ENCODE measurements at regions not wholly inside any gene's neighbourhood (a gene's known extent, or its start where the extent isn't known, plus 50 kb on each side); places are given as distances from the start of the nearest gene placed in this dataset.

- 100% methylated on average over 1 of the region's 2 CpGs for WGBS
- Histone ChIP-seq H3K36me3 (ENCODE audit: control insufficient read depth in 1 of 2, insufficient read depth in 2 of 2, low read depth in 1 of 2, low read length in 2 of 2) (no peaks in the 10 kb centered on the region), H3K27me3 (ENCODE audit: control insufficient read depth in 1 of 2, insufficient read depth in 1 of 2, low read length in 2 of 2) (no peaks in the 10 kb centered on the region), H3K18ac (ENCODE audit: low read depth in 1 of 2, low read length in 2 of 2) (no peak overlapping the region), H2BK120ac (ENCODE audit: low read depth, low read length) (no peak overlapping the region), H3K9me3 (ENCODE audit: control insufficient read depth, low read length) (no peaks in the 10 kb centered on the region), H3K14ac (ENCODE audit: low read length in 2 of 2) (no peak overlapping the region), H3K23ac (ENCODE audit: low read length in 2 of 2) (no peak overlapping the region), H4K91ac (ENCODE audit: low read length) (no peak overlapping the region), H2AFZ (ENCODE audit: low read depth, low read length) (no peak overlapping the region), H3K79me1 (replicated peaks; ENCODE audit: low read length, poor library complexity, severe bottlenecking) (no peaks in the 10 kb centered on the region), H2BK12ac (ENCODE audit: low read length in 2 of 2) (no peak overlapping the region), H2BK15ac (ENCODE audit: low read depth, poor library complexity, severe bottlenecking) (no peak overlapping the region), H3K4me3 (ENCODE audit: insufficient read depth in 1 of 2, low read depth in 1 of 2, low read length in 2 of 2) (no peak overlapping the region), H3K27ac (ENCODE audit: low read length, poor library complexity, severe bottlenecking) (peak overlapping the region; percentile 49), H2BK5ac (ENCODE audit: low read depth, low read length, poor library complexity, severe bottlenecking) (no peak overlapping the region), H3K9ac (ENCODE audit: low read length) (no peak overlapping the region), H3K4me2 (ENCODE audit: low read length, poor library complexity, severe bottlenecking) (no peak overlapping the region), H4K8ac (ENCODE audit: low read length) (no peak overlapping the region), H3K4ac (ENCODE audit: low read depth in 1 of 2, low read length in 2 of 2) (no peak overlapping the region), H3K4me1 (ENCODE audit: control insufficient read depth, insufficient read depth, low read depth, low read length) (peaks cover 3% of the 10 kb centered on the region), H2AK5ac (ENCODE audit: low read length, severe bottlenecking) (no peak overlapping the region)
- no peak for DNase-seq
Measured at GRCh38 chr15:85311647-85312046, 68.8 kb upstream of the AKAP13 start.

GRCh38 chr15:85312486-85312885, 67.9 kb upstream of the AKAP13 start:
- H3K4me1 ChIP-seq (ENCODE audit: control insufficient read depth, insufficient read depth, low read depth, low read length) = peaks cover 4% of the 10 kb centered on the region
- H3K27ac ChIP-seq (ENCODE audit: low read length, poor library complexity, severe bottlenecking) = peak overlapping the region; percentile 91
- peak overlapping the region; percentile 42 for H2AFZ ChIP-seq (ENCODE audit: low read depth, low read length)
- H3K4me3 ChIP-seq (ENCODE audit: insufficient read depth in 1 of 2, low read depth in 1 of 2, low read length in 2 of 2) = no peak overlapping the region
- H2AK5ac ChIP-seq (ENCODE audit: low read length, severe bottlenecking) = peak overlapping the region; percentile 6
- DNase-seq = peak; percentile 96
- no peaks in the 10 kb centered on the region for H3K79me1 ChIP-seq (replicated peaks; ENCODE audit: low read length, poor library complexity, severe bottlenecking)
- peak overlapping the region in 1 of 2 experiments; percentile 2 for H2BK12ac ChIP-seq (ENCODE audit: low read length in 2 of 2)
- WGBS = 82% methylated on average over 1 of the region's 5 CpGs
- no peak overlapping the region for H3K23ac ChIP-seq (ENCODE audit: low read length in 2 of 2)
- no peaks in the 10 kb centered on the region for H3K27me3 ChIP-seq (ENCODE audit: control insufficient read depth in 1 of 2, insufficient read depth in 1 of 2, low read length in 2 of 2)
- peak overlapping the region; percentile 1 to 55 for H3K4ac ChIP-seq (ENCODE audit: low read depth in 1 of 2, low read length in 2 of 2)
- H4K91ac ChIP-seq (ENCODE audit: low read length) = no peak overlapping the region
- H3K9me3 ChIP-seq (ENCODE audit: control insufficient read depth, low read length) = no peaks in the 10 kb centered on the region
- H3K18ac ChIP-seq (ENCODE audit: low read depth in 1 of 2, low read length in 2 of 2) = peak overlapping the region in 1 of 2 experiments; percentile 1
- peak overlapping the region in 1 of 2 experiments; percentile 3 for H3K14ac ChIP-seq (ENCODE audit: low read length in 2 of 2)
- no peaks in the 10 kb centered on the region for H3K36me3 ChIP-seq (ENCODE audit: control insufficient read depth in 1 of 2, insufficient read depth in 2 of 2, low read depth in 1 of 2, low read length in 2 of 2)
- no peak overlapping the region for H4K8ac ChIP-seq (ENCODE audit: low read length)
- no peak overlapping the region for H2BK15ac ChIP-seq (ENCODE audit: low read depth, poor library complexity, severe bottlenecking)
- peak overlapping the region; percentile 12 for H2BK120ac ChIP-seq (ENCODE audit: low read depth, low read length)
- peak overlapping the region; percentile 6 for H3K4me2 ChIP-seq (ENCODE audit: low read length, poor library complexity, severe bottlenecking)
- H2BK5ac ChIP-seq (ENCODE audit: low read depth, low read length, poor library complexity, severe bottlenecking) = peak overlapping the region; percentile 60
- no peak overlapping the region for H3K9ac ChIP-seq (ENCODE audit: low read length)

- peak overlapping the region in 1 of 2 experiments; percentile 83 for H2BK12ac ChIP-seq (ENCODE audit: low read length in 2 of 2)
- H3K4me2 ChIP-seq (ENCODE audit: low read length, poor library complexity, severe bottlenecking) = no peak overlapping the region
- H2BK120ac ChIP-seq (ENCODE audit: low read depth, low read length) = peak overlapping the region; percentile 12
- H2AFZ ChIP-seq (ENCODE audit: low read depth, low read length) = peak overlapping the region; percentile 31
- no peak overlapping the region for H4K8ac ChIP-seq (ENCODE audit: low read length)
- peak overlapping the region; percentile 16 to 67 for H3K18ac ChIP-seq (ENCODE audit: low read depth in 1 of 2, low read length in 2 of 2)
- H3K9me3 ChIP-seq (ENCODE audit: control insufficient read depth, low read length) = no peaks in the 10 kb centered on the region
- H2BK5ac ChIP-seq (ENCODE audit: low read depth, low read length, poor library complexity, severe bottlenecking) = peak overlapping the region; percentile 60
- no peaks in the 10 kb centered on the region for H3K36me3 ChIP-seq (ENCODE audit: control insufficient read depth in 1 of 2, insufficient read depth in 2 of 2, low read depth in 1 of 2, low read length in 2 of 2)
- peak overlapping the region; percentile 91 for H3K27ac ChIP-seq (ENCODE audit: low read length, poor library complexity, severe bottlenecking)
- no peak overlapping the region for H4K91ac ChIP-seq (ENCODE audit: low read length)
- DNase-seq = peak; percentile 78
- peak overlapping the region in 1 of 2 experiments; percentile 22 for H3K14ac ChIP-seq (ENCODE audit: low read length in 2 of 2)
- no peak overlapping the region for H2BK15ac ChIP-seq (ENCODE audit: low read depth, poor library complexity, severe bottlenecking)
- no peak overlapping the region for H3K4me3 ChIP-seq (ENCODE audit: insufficient read depth in 1 of 2, low read depth in 1 of 2, low read length in 2 of 2)
- H3K79me1 ChIP-seq (replicated peaks; ENCODE audit: low read length, poor library complexity, severe bottlenecking) = no peaks in the 10 kb centered on the region
- peaks cover 6% of the 10 kb centered on the region for H3K4me1 ChIP-seq (ENCODE audit: control insufficient read depth, insufficient read depth, low read depth, low read length)
- WGBS = 88% methylated on average over 2 of the region's 2 CpGs
- H2AK5ac ChIP-seq (ENCODE audit: low read length, severe bottlenecking) = peak overlapping the region; percentile 84
- H3K9ac ChIP-seq (ENCODE audit: low read length) = no peak overlapping the region
- no peak overlapping the region for H3K23ac ChIP-seq (ENCODE audit: low read length in 2 of 2)
- peak overlapping the region in 1 of 2 experiments; percentile 59 for H3K4ac ChIP-seq (ENCODE audit: low read depth in 1 of 2, low read length in 2 of 2)
- no peaks in the 10 kb centered on the region for H3K27me3 ChIP-seq (ENCODE audit: control insufficient read depth in 1 of 2, insufficient read depth in 1 of 2, low read length in 2 of 2)
Measured at GRCh38 chr15:85312929-85313331, 67.5 kb upstream of the AKAP13 start.

GRCh38 chr15:85313339-85313738, 67.1 kb upstream of the AKAP13 start:
- H2BK5ac ChIP-seq (ENCODE audit: low read depth, low read length, poor library complexity, severe bottlenecking) = peak overlapping the region; percentile 91
- H3K4ac ChIP-seq (ENCODE audit: low read depth in 1 of 2, low read length in 2 of 2) = no peak overlapping the region
- no peak overlapping the region for H2BK15ac ChIP-seq (ENCODE audit: low read depth, poor library complexity, severe bottlenecking)
- no peaks in the 10 kb centered on the region for H3K36me3 ChIP-seq (ENCODE audit: control insufficient read depth in 1 of 2, insufficient read depth in 2 of 2, low read depth in 1 of 2, low read length in 2 of 2)
- H3K18ac ChIP-seq (ENCODE audit: low read depth in 1 of 2, low read length in 2 of 2) = peak overlapping the region; percentile 38 to 67
- H3K9me3 ChIP-seq (ENCODE audit: control insufficient read depth, low read length) = no peaks in the 10 kb centered on the region
- peak overlapping the region; percentile 91 for H3K27ac ChIP-seq (ENCODE audit: low read length, poor library complexity, severe bottlenecking)
- no peak overlapping the region for H4K8ac ChIP-seq (ENCODE audit: low read length)
- no peaks in the 10 kb centered on the region for H3K79me1 ChIP-seq (replicated peaks; ENCODE audit: low read length, poor library complexity, severe bottlenecking)
- H3K4me3 ChIP-seq (ENCODE audit: insufficient read depth in 1 of 2, low read depth in 1 of 2, low read length in 2 of 2) = no peak overlapping the region
- H3K27me3 ChIP-seq (ENCODE audit: control insufficient read depth in 1 of 2, insufficient read depth in 1 of 2, low read length in 2 of 2) = no peaks in the 10 kb centered on the region
- peak overlapping the region; percentile 84 for H2AK5ac ChIP-seq (ENCODE audit: low read length, severe bottlenecking)
- no CpG with 5 or more reads among the region's 1 CpG for WGBS
- H2BK120ac ChIP-seq (ENCODE audit: low read depth, low read length) = no peak overlapping the region
- peaks cover 8% of the 10 kb centered on the region for H3K4me1 ChIP-seq (ENCODE audit: control insufficient read depth, insufficient read depth, low read depth, low read length)
- no peak overlapping the region for H2AFZ ChIP-seq (ENCODE audit: low read depth, low read length)
- no peak overlapping the region for H3K14ac ChIP-seq (ENCODE audit: low read length in 2 of 2)
- H3K23ac ChIP-seq (ENCODE audit: low read length in 2 of 2) = no peak overlapping the region
- no peak overlapping the region for H3K4me2 ChIP-seq (ENCODE audit: low read length, poor library complexity, severe bottlenecking)
- H3K9ac ChIP-seq (ENCODE audit: low read length) = no peak overlapping the region
- H2BK12ac ChIP-seq (ENCODE audit: low read length in 2 of 2) = peak overlapping the region in 1 of 2 experiments; percentile 83
- DNase-seq = no peak
- no peak overlapping the region for H4K91ac ChIP-seq (ENCODE audit: low read length)

Measured in mesenchymal stem cell (in vitro differentiated cells and primary cell).